GM12878 (cell line): ENCODE measurements at regions not wholly inside any gene's neighbourhood (a gene's known extent, or its start where the extent isn't known, plus 50 kb on each side); places are given as distances from the start of the nearest gene placed in this dataset.

Experiments
- ATAC-seq: fragments of 200-7000 bp; cut with Tn5 transposase; 3 replicates; pipeline ENCODE4 v1.9.1; 2020; ENCODE audit warnings: mild to moderate bottlenecking, moderate library complexity
- BruUV-seq: library from RNA; stranded (reverse); fragments of 400-500 nt; replicated peaks from 2 replicates; lab custom pipeline; 2021; lab: Mats Ljungman, UMichigan
- CTCF ChIA-PET: fragments of 300-600 bp; sonication (Branson Sonifier 250); formaldehyde crosslinking; extraction: SDS; loops from one replicate; lab custom pipeline; 2021; ENCODE audit warnings: inconsistent platforms; lab: Yijun Ruan, JAX
- POLR2A ChIA-PET: fragments of 350-600 bp; formaldehyde crosslinking; extraction: SDS; loops from one replicate; lab custom pipeline; 2021; ENCODE audit warnings: inconsistent platforms; lab: Charles Lee
- RAD21 ChIA-PET: fragments of 300-600 bp; sonication (Branson Sonifier 250); formaldehyde crosslinking; loops from one replicate; lab custom pipeline; 2023; ENCODE audit warnings: antibody characterized with exemption; ENCODE audit not compliant: unreplicated experiment; lab: Charles Lee
- SMC1A ChIA-PET: fragments of 300-600 bp; sonication (Branson Sonifier 250); formaldehyde crosslinking; loops from one replicate; lab custom pipeline; 2023; ENCODE audit not compliant: unreplicated experiment, uncharacterized antibody; lab: Charles Lee
- DNase-seq: peaks from one replicate; pipeline ENCODE4 v3.0.0-alpha.2; 2011; ENCODE audit warnings: low read depth, low spot score
- FAIRE-seq: peaks from 3 replicates; lab custom pipeline; 2011; peaks lifted over from hg19 to GRCh38; lab: Jason Lieb, UNC
- H2AFZ ChIP-seq: 2 replicates; pipeline ENCODE4 v1.6.0; 2011; ENCODE audit warnings: low read depth, low read length, control low read depth; ENCODE audit not compliant: control insufficient read depth
- H3K27ac ChIP-seq: 2 replicates; pipeline ENCODE4 v1.5.1; 2011; ENCODE audit warnings: control low read depth; ENCODE audit not compliant: control insufficient read depth, insufficient read depth
- H3K27me3 ChIP-seq, 2 experiments: replicated peaks in 1 of 2; 2 replicates each; pipeline versions ENCODE4 v1.6.0 to v1.6.1; 2011; ENCODE audit warnings: low read length in 1 of 2; ENCODE audit not compliant: control insufficient read depth in 2 of 2, insufficient read depth in 2 of 2
- H3K36me3 ChIP-seq, 2 experiments: 2 replicates each; pipeline ENCODE4 v1.5.1; 2011; ENCODE audit warnings: low read length in 1 of 2; ENCODE audit not compliant: control insufficient read depth in 2 of 2, insufficient read depth in 2 of 2
- H3K4me1 ChIP-seq: 2 replicates; pipeline ENCODE4 v1.6.1; 2011; ENCODE audit warnings: mild to moderate bottlenecking, low read length, moderate library complexity, mixed read lengths; ENCODE audit not compliant: control insufficient read depth, insufficient read depth
- H3K4me2 ChIP-seq: 2 replicates; pipeline ENCODE4 v1.6.0; 2011; ENCODE audit warnings: control low read depth; ENCODE audit not compliant: control insufficient read depth, insufficient read depth
- H3K4me3 ChIP-seq: fragments of 200-600 bp; sonication (generic); 2 replicates; pipeline ENCODE4 v1.5.1; 2016
- H3K79me2 ChIP-seq: 2 replicates; pipeline ENCODE4 v1.6.0; 2011; ENCODE audit warnings: low read length; ENCODE audit not compliant: control insufficient read depth, insufficient read depth
- H3K9ac ChIP-seq: 2 replicates; pipeline ENCODE4 v1.8.0; 2011; ENCODE audit warnings: low read length, control low read depth, mixed read lengths; ENCODE audit not compliant: control insufficient read depth, insufficient read depth
- H3K9me3 ChIP-seq: replicated peaks from 3 replicates; pipeline ENCODE4 v1.5.1; 2011; ENCODE audit warnings: mild to moderate bottlenecking, low read length; ENCODE audit not compliant: control insufficient read depth, insufficient read depth
- H4K20me1 ChIP-seq: 2 replicates; pipeline ENCODE4 v1.6.0; 2011; ENCODE audit not compliant: control insufficient read depth, insufficient read depth
- ATF3 ChIP-seq: IDR thresholded peaks from 2 replicates; pipeline ENCODE4 v1.6.1; 2011; ENCODE audit warnings: low read depth, mild to moderate bottlenecking, low read length, moderate library complexity, borderline replicate concordance; ENCODE audit errors: extremely low read depth
- BCL11A ChIP-seq: IDR thresholded peaks from 2 replicates; pipeline ENCODE4 v1.6.1; 2011; ENCODE audit warnings: low read depth, low read length
- CBFB ChIP-seq: IDR thresholded peaks from 2 replicates; pipeline ENCODE4 v1.6.1; 2016; ENCODE audit warnings: antibody characterized with exemption, low read depth
- CHD2 ChIP-seq: IDR thresholded peaks from 2 replicates; pipeline ENCODE4 v1.6.1; 2011; ENCODE audit warnings: low read depth, low read length, improper control_type of control experiment, borderline replicate concordance
- GATAD2B ChIP-seq: fragments of 450-650 bp; conservative IDR thresholded peaks from 2 replicates; pipeline ENCODE4 v1.6.1; 2017; ENCODE audit warnings: low read depth, mild to moderate bottlenecking, moderate library complexity
- IRF5 ChIP-seq: fragments of 450-650 bp; IDR thresholded peaks from 2 replicates; pipeline ENCODE4 v1.6.1; 2017; ENCODE audit warnings: borderline replicate concordance
- KDM1A ChIP-seq: fragments of 200-600 bp; sonication (generic); IDR thresholded peaks from 2 replicates; pipeline ENCODE4 v1.6.1; 2016; ENCODE audit warnings: borderline replicate concordance
- MTA2 ChIP-seq: fragments of 450-650 bp; IDR thresholded peaks from 2 replicates; pipeline ENCODE4 v1.6.1; 2016; ENCODE audit warnings: low read depth, mild to moderate bottlenecking, moderate library complexity
- MYB ChIP-seq: fragments of 150-350 bp; IDR thresholded peaks from 2 replicates; pipeline ENCODE4 v1.6.1; 2014; ENCODE audit warnings: mild to moderate bottlenecking, low read depth, low read length, borderline replicate concordance
- PML ChIP-seq: IDR thresholded peaks from 2 replicates; pipeline ENCODE4 v1.6.1; 2012; ENCODE audit warnings: low read length, inconsistent platforms
- POLR2AphosphoS2 ChIP-seq: IDR thresholded peaks from 2 replicates; pipeline ENCODE4 v1.6.1; 2011; ENCODE audit warnings: low read depth, mild to moderate bottlenecking, low read length, improper control_type of control experiment, moderate library complexity
- RAD21 ChIP-seq: IDR thresholded peaks from 2 replicates; pipeline ENCODE4 v1.6.1; 2011; ENCODE audit warnings: mild to moderate bottlenecking, low read depth, low read length, moderate library complexity; ENCODE audit not compliant: insufficient read depth
- RB1 ChIP-seq: fragments of 450-650 bp; formaldehyde crosslinking; IDR thresholded peaks from 2 replicates; pipeline ENCODE4 v1.6.1; 2017; ENCODE audit warnings: mild to moderate bottlenecking, borderline replicate concordance
- SMAD5 ChIP-seq: IDR thresholded peaks from 2 replicates; pipeline ENCODE4 v1.6.1; 2016; ENCODE audit warnings: antibody characterized with exemption, low read depth
- SREBF2 ChIP-seq: IDR thresholded peaks from 2 replicates; pipeline ENCODE4 v1.6.1; 2012; ENCODE audit warnings: mild to moderate bottlenecking, low read length
- TBL1XR1 ChIP-seq: IDR thresholded peaks from 2 replicates; pipeline ENCODE4 v1.6.1; 2012; ENCODE audit warnings: low read depth, low read length, improper control_type of control experiment
- ZNF207 ChIP-seq: fragments of 450-650 bp; IDR thresholded peaks from 2 replicates; pipeline ENCODE4 v1.6.1; 2014; ENCODE audit warnings: antibody characterized with exemption, mild to moderate bottlenecking, borderline replicate concordance
- ZNF274 ChIP-seq: IDR thresholded peaks from one replicate; pipeline ENCODE4 v1.8.0; 2011; ENCODE audit not compliant: insufficient read length, insufficient read depth
- whole genome bisulfite sequencing: methylation state at CpG from one replicate; pipeline ENCODE4 v1.1.6; 2016; ENCODE audit warnings: low lambda C conversion rate; ENCODE audit not compliant: insufficient replicate concordance, insufficient coverage; ENCODE audit errors: missing lambda C conversion rate; 5-methylcytosine and 5-hydroxymethylcytosine counted together
- in situ Hi-C: fragments of 300-500 bp; cut with MboI; formaldehyde crosslinking; loops from 9 replicates; pipeline ENCODE4 v1.14.3; 2018; ENCODE audit warnings: mixed read lengths
- intact Hi-C: fragments of 100-400 bp; cut with micrococcal nuclease; formaldehyde crosslinking; loops from one replicate; pipeline ENCODE4 v1.14.2; 2022; ENCODE audit not compliant: unreplicated experiment

GRCh38 chr16:17776888-17777287 is 306.1 kb upstream of the XYLT1 start:
- POLR2A ChIA-PET, result no interaction called here
- Histone ChIP-seq H3K36me3 (no peaks in the 10 kb centered on the region), H3K79me2 (no peaks in the 10 kb centered on the region), H3K4me2 (no peak overlapping the region), H3K4me1 (no peaks in the 10 kb centered on the region), H3K4me3 (no peak overlapping the region), H4K20me1 (no peaks in the 10 kb centered on the region), H3K9me3 (no peaks in the 10 kb centered on the region), H3K27me3 (no peaks in the 10 kb centered on the region), H2AFZ (no peak overlapping the region), H3K27ac (no peak overlapping the region), H3K9ac (no peak overlapping the region)
- SMC1A ChIA-PET, result no interaction called here
- RAD21 ChIA-PET, result no interaction called here
- FAIRE-seq, result no peak
- in situ Hi-C loops (no loop called here), intact Hi-C loops (no loop called here)
- CTCF ChIA-PET, result no interaction called here
- TF ChIP-seq SMAD5 (no peak), RAD21 (no peak), MTA2 (no peak), RB1 (no peak), TBL1XR1 (no peak), CHD2 (no peak), ZNF207 (no peak)
- DNase-seq, result no peak
- ATAC-seq, result no peak
- BruUV-seq, result no TSS peak
- WGBS, result 26% methylated on average over 9 of the region's 9 CpGs

GRCh38 chr16:17776465-17776864 is 305.7 kb upstream of the XYLT1 start:
- Histone ChIP-seq H3K4me2 (no peak overlapping the region), H3K27ac (no peak overlapping the region), H3K79me2 (no peaks in the 10 kb centered on the region), H3K9ac (no peak overlapping the region), H3K27me3 (no peaks in the 10 kb centered on the region), H4K20me1 (no peaks in the 10 kb centered on the region)
- no TSS peak for BruUV-seq
- RAD21 ChIA-PET, result no interaction called here
- no peak for TF ChIP-seq MYB
- TF ChIP-seq BCL11A, result no peak
- TF ChIP-seq KDM1A, result no peak
- no peak for TF ChIP-seq PML
- TF ChIP-seq ZNF274, result no peak
- no peak for TF ChIP-seq CBFB
- no peak for TF ChIP-seq SREBF2
- TF ChIP-seq POLR2AphosphoS2, result no peak
- no peak for TF ChIP-seq IRF5
- TF ChIP-seq ATF3, result no peak
- TF ChIP-seq GATAD2B, result no peak
- TF ChIP-seq, all 136 proteins: peak for 0
- SMC1A ChIA-PET, result no interaction called here
- FAIRE-seq (no peak), ATAC-seq (no peak), DNase-seq (no peak)
- POLR2A ChIA-PET, result no interaction called here
- CTCF ChIA-PET, result no interaction called here
- 5% methylated on average over 1 of the region's 1 CpG for WGBS
- Histone ChIP-seq H2AFZ (no peak overlapping the region), H3K9me3 (no peaks in the 10 kb centered on the region), H3K36me3 (no peaks in the 10 kb centered on the region), H3K4me1 (no peaks in the 10 kb centered on the region), H3K4me3 (no peak overlapping the region)
- intact Hi-C loops (no loop called here), in situ Hi-C loops (no loop called here)
